ENCODE measurements at regions not wholly inside any gene's neighbourhood (a gene's known extent, or its start where the extent isn't known, plus 50 kb on each side); places are given as distances from the start of the nearest gene placed in this dataset.

DNA sequence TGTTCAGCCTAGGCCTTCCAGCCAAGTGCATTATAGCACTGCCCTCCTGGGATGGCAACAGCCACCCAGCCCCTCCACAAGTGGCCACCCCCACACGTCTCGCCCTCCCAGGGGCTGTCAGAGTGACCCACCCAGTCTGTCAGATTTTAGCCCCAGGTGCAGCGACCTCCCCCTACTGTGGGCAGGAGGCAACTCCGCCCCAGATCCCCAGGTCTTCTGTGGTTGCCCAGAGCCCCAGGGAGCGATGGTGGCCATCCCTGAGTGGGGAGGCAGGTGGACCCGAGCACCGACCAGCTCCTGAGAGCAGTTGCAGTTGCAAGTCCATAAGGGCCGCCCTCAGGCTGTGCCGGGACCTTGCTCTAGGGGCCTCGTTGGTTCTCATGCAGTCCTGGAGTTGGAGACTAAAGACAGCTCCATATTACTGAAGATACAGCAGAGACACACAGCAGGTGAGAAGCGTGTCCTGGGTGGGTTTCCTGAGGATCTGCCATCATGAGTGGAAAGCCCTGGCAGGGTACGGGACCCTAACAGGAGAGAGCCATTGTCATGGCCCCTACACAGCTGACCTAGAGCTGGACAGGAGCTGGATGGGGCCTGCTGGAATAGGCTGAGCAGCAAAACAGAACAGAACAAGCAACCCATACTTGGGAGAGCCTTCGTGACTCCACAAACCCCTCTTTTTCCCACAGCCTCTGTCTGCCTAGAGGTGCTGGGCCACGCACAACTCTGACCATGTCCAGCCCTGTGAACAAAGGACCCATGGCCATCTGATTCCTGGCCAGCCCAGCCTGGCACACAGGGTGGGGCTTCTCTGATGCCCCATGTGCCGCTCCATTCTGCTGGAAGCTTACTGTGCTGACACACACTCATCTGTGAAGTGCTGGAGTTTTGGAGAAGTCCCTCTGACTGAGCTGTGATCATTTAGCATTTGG, 110.3 kb upstream of the ALDH1A3 start:
- Mint-ChIP-seq H3K4me3 (no peak overlapping the region), H3K9me3 (no peaks in the 10 kb centered on the region), H3K36me3 (no peaks in the 10 kb centered on the region), H3K4me1 (ENCODE audit: unreplicated experiment) (peaks cover 25% of the 10 kb centered on the region), H3K27me3 (peaks cover 4% of the 10 kb centered on the region), H3K27ac (no peak overlapping the region)
- no peak for DNase-seq (ENCODE audit: extremely low spot score, unreplicated experiment)
- TF ChIP-seq, protein P1, sequence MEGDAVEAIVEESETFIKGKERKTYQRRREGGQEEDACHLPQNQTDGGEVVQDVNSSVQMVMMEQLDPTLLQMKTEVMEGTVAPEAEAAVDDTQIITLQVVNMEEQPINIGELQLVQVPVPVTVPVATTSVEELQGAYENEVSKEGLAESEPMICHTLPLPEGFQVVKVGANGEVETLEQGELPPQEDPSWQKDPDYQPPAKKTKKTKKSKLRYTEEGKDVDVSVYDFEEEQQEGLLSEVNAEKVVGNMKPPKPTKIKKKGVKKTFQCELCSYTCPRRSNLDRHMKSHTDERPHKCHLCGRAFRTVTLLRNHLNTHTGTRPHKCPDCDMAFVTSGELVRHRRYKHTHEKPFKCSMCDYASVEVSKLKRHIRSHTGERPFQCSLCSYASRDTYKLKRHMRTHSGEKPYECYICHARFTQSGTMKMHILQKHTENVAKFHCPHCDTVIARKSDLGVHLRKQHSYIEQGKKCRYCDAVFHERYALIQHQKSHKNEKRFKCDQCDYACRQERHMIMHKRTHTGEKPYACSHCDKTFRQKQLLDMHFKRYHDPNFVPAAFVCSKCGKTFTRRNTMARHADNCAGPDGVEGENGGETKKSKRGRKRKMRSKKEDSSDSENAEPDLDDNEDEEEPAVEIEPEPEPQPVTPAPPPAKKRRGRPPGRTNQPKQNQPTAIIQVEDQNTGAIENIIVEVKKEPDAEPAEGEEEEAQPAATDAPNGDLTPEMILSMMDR (conservative IDR thresholded peaks at IDR 0.05): no peak

DNA sequence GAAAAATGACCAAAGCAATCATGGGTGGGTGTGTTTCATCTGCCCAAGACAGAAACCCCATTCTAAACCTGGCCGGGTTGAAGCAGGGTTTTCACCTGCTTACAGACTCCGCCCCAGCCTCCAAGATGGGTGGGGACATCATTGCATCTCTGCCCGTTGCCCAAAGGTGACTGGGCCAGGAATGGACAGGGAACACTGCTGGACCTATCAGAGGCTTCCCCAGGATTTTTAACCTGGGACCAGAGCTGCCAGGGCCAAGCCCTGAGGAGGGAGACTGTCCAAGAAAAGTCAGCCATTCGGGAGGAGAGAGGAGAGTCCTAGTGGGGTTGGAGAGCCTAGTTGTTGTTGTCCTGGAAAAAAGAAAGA, 109.7 kb upstream of the ALDH1A3 start:
- TF ChIP-seq, protein P1 (conservative IDR thresholded peaks at IDR 0.05): no peak
- Mint-ChIP-seq H3K9me3 (no peaks in the 10 kb centered on the region), H3K27me3 (peaks cover 2% of the 10 kb centered on the region), H3K36me3 (no peaks in the 10 kb centered on the region), H3K27ac (no peak overlapping the region), H3K4me3 (no peak overlapping the region), H3K4me1 (ENCODE audit: unreplicated experiment) (peaks cover 21% of the 10 kb centered on the region)
- no peak for DNase-seq (ENCODE audit: extremely low spot score, unreplicated experiment)

DNA sequence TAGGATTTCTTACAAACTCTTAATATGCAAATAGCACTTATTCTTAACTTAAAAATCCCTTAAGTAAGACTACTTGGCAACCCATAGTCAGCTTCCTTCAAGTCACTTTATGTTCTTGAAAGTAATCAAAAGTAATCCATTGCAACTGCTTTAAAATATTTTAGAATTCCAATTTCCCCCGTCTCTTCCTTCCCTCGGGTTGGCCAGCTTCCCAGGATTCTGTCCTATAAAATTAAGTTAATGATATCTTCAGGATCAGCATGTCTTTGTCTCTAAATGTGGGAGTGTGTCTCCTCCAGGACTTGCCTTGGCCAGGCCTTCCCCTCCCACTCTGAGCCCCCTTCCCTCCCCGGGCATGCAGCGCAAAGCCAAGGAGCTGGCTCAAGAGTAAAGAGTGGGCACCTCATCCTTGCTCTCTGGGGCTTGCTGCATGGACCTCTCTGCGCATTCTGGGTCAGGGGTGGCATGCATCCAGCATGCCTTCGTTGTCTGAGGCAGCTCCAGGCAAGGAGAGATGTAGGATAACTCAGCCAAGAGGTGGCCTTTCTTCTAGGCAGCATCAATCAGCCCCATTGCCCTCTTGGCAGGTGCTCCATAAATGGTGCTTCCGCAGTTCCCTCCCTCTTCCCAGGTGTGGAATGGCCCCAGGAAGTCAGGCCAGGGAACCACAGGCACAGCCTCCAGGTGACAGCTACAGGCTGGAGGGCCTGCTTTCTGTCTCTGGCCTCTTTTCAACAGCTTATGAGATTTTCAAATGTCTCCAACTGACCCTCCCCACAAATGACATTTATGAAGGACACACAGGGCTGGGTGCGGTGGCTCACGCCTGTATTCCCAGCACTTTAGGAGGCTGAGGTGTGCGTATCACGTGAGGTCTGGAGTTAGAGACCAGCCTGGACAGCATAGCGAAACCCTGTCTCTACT, 108.7 kb upstream of the ALDH1A3 start:
- H3K27me3 Mint-ChIP-seq: no peaks in the 10 kb centered on the region
- no peaks in the 10 kb centered on the region for H3K36me3 Mint-ChIP-seq
- H3K4me3 Mint-ChIP-seq: no peak overlapping the region
- no peak for DNase-seq (ENCODE audit: extremely low spot score, unreplicated experiment)
- peaks cover 16% of the 10 kb centered on the region for H3K4me1 Mint-ChIP-seq (ENCODE audit: unreplicated experiment)
- no peaks in the 10 kb centered on the region for H3K9me3 Mint-ChIP-seq
- H3K27ac Mint-ChIP-seq: no peak overlapping the region
- TF ChIP-seq, protein P1 (conservative IDR thresholded peaks at IDR 0.05): no peak

DNA sequence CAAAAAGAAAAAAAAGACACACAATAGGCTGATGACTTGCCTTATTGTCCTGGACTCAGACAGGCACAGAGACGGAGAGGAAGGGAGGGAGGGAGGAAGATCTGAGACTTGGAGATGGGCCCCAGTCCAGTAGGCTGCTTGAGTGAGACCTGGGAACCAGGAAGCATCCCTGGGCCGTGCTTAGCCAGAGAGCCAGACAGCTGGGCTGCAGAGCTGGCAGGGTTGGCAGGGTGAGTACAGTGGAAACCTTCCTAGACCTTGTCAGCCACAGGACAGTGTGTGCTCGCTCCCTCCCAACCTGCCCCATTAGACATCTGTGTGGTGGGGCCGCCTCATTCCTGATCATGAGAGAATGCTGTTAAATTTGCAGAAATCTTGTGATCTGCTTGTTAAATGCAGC, 107.9 kb upstream of the ALDH1A3 start:
- Mint-ChIP-seq H3K9me3 (no peaks in the 10 kb centered on the region), H3K4me1 (ENCODE audit: unreplicated experiment) (peaks cover 12% of the 10 kb centered on the region), H3K4me3 (no peak overlapping the region), H3K36me3 (no peaks in the 10 kb centered on the region), H3K27me3 (no peaks in the 10 kb centered on the region), H3K27ac (no peak overlapping the region)
- TF ChIP-seq, protein P1 (conservative IDR thresholded peaks at IDR 0.05): no peak
- DNase-seq (ENCODE audit: extremely low spot score, unreplicated experiment): no peak

DNA sequence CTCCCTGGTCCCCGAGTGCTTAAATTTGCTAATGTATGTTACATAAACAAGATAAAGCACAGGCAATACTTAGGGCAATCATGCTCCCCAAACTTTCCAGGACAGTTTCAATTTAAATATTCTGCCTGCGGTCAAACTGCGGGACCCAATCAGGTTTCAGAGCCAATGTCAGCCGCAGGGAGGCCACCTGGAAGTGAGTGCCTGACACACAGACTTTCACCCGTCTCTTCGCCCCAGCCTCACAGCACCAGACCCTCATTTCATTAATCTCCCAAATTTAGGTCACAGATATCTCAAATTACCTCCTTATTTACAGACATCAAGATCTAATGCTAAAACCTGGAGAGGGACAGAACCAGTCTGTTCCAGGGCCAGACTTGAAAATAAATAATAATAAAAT, 107.2 kb upstream of the ALDH1A3 start:
- Mint-ChIP-seq H3K27me3 (no peaks in the 10 kb centered on the region), H3K9me3 (no peaks in the 10 kb centered on the region), H3K27ac (peak overlapping the region; percentile 52), H3K36me3 (no peaks in the 10 kb centered on the region), H3K4me1 (ENCODE audit: unreplicated experiment) (peaks cover 12% of the 10 kb centered on the region), H3K4me3 (no peak overlapping the region)
- TF ChIP-seq, protein P1 (conservative IDR thresholded peaks at IDR 0.05): no peak
- no peak for DNase-seq (ENCODE audit: extremely low spot score, unreplicated experiment)
